ENCODE measurements at regions not wholly inside any gene's neighbourhood (a gene's known extent, or its start where the extent isn't known, plus 50 kb on each side); places are given as distances from the start of the nearest gene placed in this dataset.

DNA sequence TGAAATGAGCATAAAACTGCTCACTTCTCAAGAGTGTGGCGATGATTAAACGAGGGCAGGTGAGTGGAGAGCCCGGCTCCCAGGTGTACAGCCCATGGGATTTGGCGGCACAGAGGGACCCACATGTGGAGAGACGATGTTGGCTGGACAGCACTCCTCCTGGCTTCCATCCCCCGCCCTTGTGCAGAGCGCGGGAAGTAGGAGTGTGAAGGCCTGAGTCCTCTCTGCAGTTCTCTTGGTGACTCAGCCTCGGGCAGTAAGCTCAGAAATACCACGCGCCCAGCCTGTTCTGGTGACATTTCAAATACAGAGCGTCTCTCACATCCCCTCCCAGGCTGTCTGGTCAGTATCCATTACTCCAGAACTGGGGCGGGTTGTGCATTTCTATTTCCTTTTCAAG, 94.2 kb upstream of the SRSF6 start:
- TF ChIP-seq, protein P1, sequence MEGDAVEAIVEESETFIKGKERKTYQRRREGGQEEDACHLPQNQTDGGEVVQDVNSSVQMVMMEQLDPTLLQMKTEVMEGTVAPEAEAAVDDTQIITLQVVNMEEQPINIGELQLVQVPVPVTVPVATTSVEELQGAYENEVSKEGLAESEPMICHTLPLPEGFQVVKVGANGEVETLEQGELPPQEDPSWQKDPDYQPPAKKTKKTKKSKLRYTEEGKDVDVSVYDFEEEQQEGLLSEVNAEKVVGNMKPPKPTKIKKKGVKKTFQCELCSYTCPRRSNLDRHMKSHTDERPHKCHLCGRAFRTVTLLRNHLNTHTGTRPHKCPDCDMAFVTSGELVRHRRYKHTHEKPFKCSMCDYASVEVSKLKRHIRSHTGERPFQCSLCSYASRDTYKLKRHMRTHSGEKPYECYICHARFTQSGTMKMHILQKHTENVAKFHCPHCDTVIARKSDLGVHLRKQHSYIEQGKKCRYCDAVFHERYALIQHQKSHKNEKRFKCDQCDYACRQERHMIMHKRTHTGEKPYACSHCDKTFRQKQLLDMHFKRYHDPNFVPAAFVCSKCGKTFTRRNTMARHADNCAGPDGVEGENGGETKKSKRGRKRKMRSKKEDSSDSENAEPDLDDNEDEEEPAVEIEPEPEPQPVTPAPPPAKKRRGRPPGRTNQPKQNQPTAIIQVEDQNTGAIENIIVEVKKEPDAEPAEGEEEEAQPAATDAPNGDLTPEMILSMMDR (conservative IDR thresholded peaks at IDR 0.05; ENCODE audit: low read length), result no peak
- TF ChIP-seq EZH2phosphoT487 (IDR thresholded peaks at IDR 0.05; ENCODE audit: borderline replicate concordance, low read depth, low read length), result no peak
